Spleen (tissue), 7 donors: ENCODE measurements at regions not wholly inside any gene's neighbourhood (a gene's known extent, or its start where the extent isn't known, plus 50 kb on each side); places are given as distances from the start of the nearest gene placed in this dataset.

Source experiments
- CTCF ChIP-seq, 11 experiments: fragments of 200-600 bp in 7 of 11; fragments of 450-650 bp in 4 of 11; sonication (generic) in 4 of 11; IDR thresholded peaks in 8 of 11; conservative IDR thresholded peaks in 3 of 11; 1 replicate in 7 of 11; 2 replicates in 4 of 11; pipeline versions ENCODE4 v1.4.0 to v1.8.0; 2016 to 2021; ENCODE audit warnings: antibody characterized with exemption in 11 of 11, inconsistent platforms in 4 of 11, mild to moderate bottlenecking in 1 of 11
- POLR2A ChIP-seq, 3 donors: fragments of 450-650 bp; IDR thresholded peaks; one replicate each; pipeline ENCODE4 v1.5.1; 2017; ENCODE audit warnings: antibody characterized with exemption in 3 of 3, mild to moderate bottlenecking in 1 of 3
- donor health status: DM: no; HTN: no; CAD: no; lungs with moderate emphysema.
- donor health status: DM: no; HTN: no; CAD: no.
- donor health status: DM: no; HTN: no; CAD: no.

GRCh38 chr1:199875856-199876255 is 151.7 kb upstream of the NR5A2 start:
- TF ChIP-seq POLR2A (IDR thresholded peaks at IDR 0.05) (no peak), CTCF (IDR thresholded peaks at IDR 0.05 in 8 of 11, conservative IDR thresholded peaks at IDR 0.05 in 3 of 11) (no peak)
